ENCODE measurements at regions not wholly inside any gene's neighbourhood (a gene's known extent, or its start where the extent isn't known, plus 50 kb on each side); places are given as distances from the start of the nearest gene placed in this dataset.

GRCh38 chr1:119298687-119299303 is 69.8 kb upstream of the HAO2 start:
- FAIRE-seq, result no peak
- peak; percentile 71 for DNase-seq (ENCODE audit: low spot score)

- DNase-seq (ENCODE audit: low spot score), result no peak
- FAIRE-seq, result no peak
Observed at GRCh38 chr1:119302011-119302410, 66.6 kb upstream of the HAO2 start.

GRCh38 chr1:119308130-119308700 is 60.4 kb upstream of the HAO2 start:
- FAIRE-seq (no peak), DNase-seq (ENCODE audit: low spot score) (no peak)

GRCh38 chr1:119308806-119309205 is 59.8 kb upstream of the HAO2 start:
- DNase-seq (ENCODE audit: low spot score) (no peak), FAIRE-seq (no peak)

GRCh38 chr1:119310301-119310700 is 58.3 kb upstream of the HAO2 start:
- DNase-seq (ENCODE audit: low spot score) (no peak), FAIRE-seq (no peak)

- no peak for DNase-seq (ENCODE audit: low spot score)
- no peak for FAIRE-seq
Observed at GRCh38 chr1:119312500-119312899, 56.1 kb upstream of the HAO2 start.

GRCh38 chr1:119314001-119314796 is 54.4 kb upstream of the HAO2 start:
- no peak for FAIRE-seq

DNA sequence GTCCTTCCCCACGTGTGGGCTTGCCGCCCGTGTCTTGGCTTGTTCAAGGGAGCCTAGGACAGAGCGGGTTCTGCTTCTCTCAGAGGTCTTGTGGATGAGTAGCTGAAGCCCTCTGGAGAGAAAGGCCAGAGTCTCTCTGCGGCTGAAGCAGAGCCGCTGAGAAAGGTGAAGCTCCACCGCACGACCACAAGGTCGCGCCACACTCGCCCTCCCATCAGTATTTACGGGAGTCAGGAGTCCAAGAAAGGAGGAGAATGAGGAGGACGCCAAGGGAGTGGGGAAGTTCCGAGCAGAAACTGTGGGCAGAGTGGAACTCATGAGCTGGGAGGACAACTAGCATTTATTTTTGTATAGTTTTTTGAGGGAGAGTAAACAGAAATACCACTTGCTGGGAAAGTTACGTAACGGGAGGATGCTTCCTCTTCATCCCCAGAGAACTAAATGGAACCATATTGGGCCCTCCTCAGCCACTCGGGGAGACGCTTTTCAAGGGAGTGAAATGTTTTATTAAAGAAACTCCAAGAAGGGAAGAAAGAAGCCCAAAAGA is 51.6 kb upstream of the HAO2 start:
- FAIRE-seq (no peak), DNase-seq (ENCODE audit: low spot score) (no peak)

More at GRCh38 chr1:119314001-119314796, 54.4 kb upstream of the HAO2 start:
- no peak for DNase-seq (ENCODE audit: low spot score)

DNA sequence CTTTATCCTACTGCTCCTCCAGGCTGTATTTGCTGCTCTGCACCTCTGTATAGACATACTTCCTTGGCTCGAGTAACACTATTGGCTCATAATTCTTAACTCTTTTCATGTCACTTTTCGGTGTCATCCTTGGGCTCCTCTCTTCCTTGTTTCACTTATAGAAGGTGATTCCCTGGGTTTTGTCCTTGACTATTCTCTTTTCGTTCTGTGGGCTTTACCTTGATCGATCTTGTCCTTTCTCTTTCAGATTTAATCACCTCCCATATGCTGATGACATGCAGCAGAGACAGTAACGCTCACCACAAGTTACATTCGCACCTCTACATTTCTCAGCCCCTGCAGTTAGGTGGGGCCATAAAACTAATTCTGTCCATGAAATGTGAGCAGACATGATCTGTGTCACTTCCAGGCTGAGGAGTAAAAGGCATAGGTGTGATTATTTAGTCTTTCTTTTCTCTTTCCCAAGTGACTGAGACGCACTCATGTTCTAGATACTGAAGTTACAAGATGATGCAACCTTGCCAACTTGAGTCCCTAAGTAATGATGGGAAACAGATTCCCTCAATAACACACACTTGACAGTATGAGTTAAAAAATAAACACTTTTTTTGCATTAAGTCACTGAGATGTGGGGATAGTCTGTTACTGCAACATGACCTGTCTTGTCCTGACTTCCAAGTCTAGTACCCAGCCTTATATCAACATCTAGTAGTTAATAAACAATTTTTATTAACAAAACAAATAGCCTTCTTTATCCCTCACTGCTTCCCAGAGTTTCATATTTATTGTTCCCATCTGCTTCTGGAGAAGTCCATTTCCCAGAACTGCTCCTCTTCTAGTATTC is 49.9 kb upstream of the HAO2 start:
- DNase-seq (ENCODE audit: low spot score) (no peak), FAIRE-seq (no peak)
